ENCODE measurements at regions not wholly inside any gene's neighbourhood (a gene's known extent, or its start where the extent isn't known, plus 50 kb on each side); places are given as distances from the start of the nearest gene placed in this dataset.

- TF ChIP-seq, protein P1, sequence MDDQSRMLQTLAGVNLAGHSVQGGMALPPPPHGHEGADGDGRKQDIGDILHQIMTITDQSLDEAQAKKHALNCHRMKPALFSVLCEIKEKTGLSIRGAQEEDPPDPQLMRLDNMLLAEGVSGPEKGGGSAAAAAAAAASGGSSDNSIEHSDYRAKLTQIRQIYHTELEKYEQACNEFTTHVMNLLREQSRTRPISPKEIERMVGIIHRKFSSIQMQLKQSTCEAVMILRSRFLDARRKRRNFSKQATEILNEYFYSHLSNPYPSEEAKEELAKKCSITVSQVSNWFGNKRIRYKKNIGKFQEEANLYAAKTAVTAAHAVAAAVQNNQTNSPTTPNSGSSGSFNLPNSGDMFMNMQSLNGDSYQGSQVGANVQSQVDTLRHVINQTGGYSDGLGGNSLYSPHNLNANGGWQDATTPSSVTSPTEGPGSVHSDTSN (IDR thresholded peaks at IDR 0.05; ENCODE audit: insufficient replicate concordance, low read depth, low read length): no peak
- no peak for TF ChIP-seq IRF4 (IDR thresholded peaks at IDR 0.05; ENCODE audit: low read depth, low read length)
- no peak for TF ChIP-seq MAX (IDR thresholded peaks at IDR 0.05; ENCODE audit: low read depth, low read length)
- TF ChIP-seq YY1 (IDR thresholded peaks at IDR 0.05; ENCODE audit: low read depth, low read length): no peak
- TF ChIP-seq NFXL1 (IDR thresholded peaks at IDR 0.05; ENCODE audit: borderline replicate concordance): no peak
- TF ChIP-seq NR2F1 (conservative IDR thresholded peaks at IDR 0.05): peak; percentile 63
- TF ChIP-seq, protein P2, sequence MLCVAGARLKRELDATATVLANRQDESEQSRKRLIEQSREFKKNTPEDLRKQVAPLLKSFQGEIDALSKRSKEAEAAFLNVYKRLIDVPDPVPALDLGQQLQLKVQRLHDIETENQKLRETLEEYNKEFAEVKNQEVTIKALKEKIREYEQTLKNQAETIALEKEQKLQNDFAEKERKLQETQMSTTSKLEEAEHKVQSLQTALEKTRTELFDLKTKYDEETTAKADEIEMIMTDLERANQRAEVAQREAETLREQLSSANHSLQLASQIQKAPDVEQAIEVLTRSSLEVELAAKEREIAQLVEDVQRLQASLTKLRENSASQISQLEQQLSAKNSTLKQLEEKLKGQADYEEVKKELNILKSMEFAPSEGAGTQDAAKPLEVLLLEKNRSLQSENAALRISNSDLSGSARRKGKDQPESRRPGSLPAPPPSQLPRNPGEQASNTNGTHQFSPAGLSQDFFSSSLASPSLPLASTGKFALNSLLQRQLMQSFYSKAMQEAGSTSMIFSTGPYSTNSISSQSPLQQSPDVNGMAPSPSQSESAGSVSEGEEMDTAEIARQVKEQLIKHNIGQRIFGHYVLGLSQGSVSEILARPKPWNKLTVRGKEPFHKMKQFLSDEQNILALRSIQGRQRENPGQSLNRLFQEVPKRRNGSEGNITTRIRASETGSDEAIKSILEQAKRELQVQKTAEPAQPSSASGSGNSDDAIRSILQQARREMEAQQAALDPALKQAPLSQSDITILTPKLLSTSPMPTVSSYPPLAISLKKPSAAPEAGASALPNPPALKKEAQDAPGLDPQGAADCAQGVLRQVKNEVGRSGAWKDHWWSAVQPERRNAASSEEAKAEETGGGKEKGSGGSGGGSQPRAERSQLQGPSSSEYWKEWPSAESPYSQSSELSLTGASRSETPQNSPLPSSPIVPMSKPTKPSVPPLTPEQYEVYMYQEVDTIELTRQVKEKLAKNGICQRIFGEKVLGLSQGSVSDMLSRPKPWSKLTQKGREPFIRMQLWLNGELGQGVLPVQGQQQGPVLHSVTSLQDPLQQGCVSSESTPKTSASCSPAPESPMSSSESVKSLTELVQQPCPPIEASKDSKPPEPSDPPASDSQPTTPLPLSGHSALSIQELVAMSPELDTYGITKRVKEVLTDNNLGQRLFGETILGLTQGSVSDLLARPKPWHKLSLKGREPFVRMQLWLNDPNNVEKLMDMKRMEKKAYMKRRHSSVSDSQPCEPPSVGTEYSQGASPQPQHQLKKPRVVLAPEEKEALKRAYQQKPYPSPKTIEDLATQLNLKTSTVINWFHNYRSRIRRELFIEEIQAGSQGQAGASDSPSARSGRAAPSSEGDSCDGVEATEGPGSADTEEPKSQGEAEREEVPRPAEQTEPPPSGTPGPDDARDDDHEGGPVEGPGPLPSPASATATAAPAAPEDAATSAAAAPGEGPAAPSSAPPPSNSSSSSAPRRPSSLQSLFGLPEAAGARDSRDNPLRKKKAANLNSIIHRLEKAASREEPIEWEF (IDR thresholded peaks at IDR 0.05; ENCODE audit: insufficient replicate concordance, low read depth, low read length): no peak
- no peak for TF ChIP-seq TCF3 (IDR thresholded peaks at IDR 0.05; ENCODE audit: borderline replicate concordance, insufficient read depth, low read depth, low read length)
- TF ChIP-seq MTA2 (IDR thresholded peaks at IDR 0.05; ENCODE audit: low read depth): peak; percentile 65
- TF ChIP-seq IKZF1 (conservative IDR thresholded peaks at IDR 0.05): peak; percentile 63
- TF ChIP-seq, protein P3, sequence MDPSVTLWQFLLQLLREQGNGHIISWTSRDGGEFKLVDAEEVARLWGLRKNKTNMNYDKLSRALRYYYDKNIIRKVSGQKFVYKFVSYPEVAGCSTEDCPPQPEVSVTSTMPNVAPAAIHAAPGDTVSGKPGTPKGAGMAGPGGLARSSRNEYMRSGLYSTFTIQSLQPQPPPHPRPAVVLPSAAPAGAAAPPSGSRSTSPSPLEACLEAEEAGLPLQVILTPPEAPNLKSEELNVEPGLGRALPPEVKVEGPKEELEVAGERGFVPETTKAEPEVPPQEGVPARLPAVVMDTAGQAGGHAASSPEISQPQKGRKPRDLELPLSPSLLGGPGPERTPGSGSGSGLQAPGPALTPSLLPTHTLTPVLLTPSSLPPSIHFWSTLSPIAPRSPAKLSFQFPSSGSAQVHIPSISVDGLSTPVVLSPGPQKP (IDR thresholded peaks at IDR 0.05; ENCODE audit: low read depth, low read length): no peak
- TF ChIP-seq TCF7 (IDR thresholded peaks at IDR 0.05; ENCODE audit: borderline replicate concordance): no peak
- no peak for TF ChIP-seq CEBPZ (IDR thresholded peaks at IDR 0.05; ENCODE audit: low read depth, low read length)
- no peak for TF ChIP-seq MXI1 (IDR thresholded peaks at IDR 0.05; ENCODE audit: low read depth, low read length)
- TF ChIP-seq CREB1 (IDR thresholded peaks at IDR 0.05; ENCODE audit: low read depth): no peak
- no peak for TF ChIP-seq PAX8 (IDR thresholded peaks at IDR 0.05)
- TF ChIP-seq SMAD5 (IDR thresholded peaks at IDR 0.05; ENCODE audit: low read depth): no peak
- TF ChIP-seq, protein P4, sequence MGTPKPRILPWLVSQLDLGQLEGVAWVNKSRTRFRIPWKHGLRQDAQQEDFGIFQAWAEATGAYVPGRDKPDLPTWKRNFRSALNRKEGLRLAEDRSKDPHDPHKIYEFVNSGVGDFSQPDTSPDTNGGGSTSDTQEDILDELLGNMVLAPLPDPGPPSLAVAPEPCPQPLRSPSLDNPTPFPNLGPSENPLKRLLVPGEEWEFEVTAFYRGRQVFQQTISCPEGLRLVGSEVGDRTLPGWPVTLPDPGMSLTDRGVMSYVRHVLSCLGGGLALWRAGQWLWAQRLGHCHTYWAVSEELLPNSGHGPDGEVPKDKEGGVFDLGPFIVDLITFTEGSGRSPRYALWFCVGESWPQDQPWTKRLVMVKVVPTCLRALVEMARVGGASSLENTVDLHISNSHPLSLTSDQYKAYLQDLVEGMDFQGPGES (IDR thresholded peaks at IDR 0.05): no peak
- no peak for TF ChIP-seq TAF1 (IDR thresholded peaks at IDR 0.05; ENCODE audit: borderline replicate concordance, low read depth, low read length)
- no peak for TF ChIP-seq MTA3 (IDR thresholded peaks at IDR 0.05; ENCODE audit: borderline replicate concordance, low read length)
- TF ChIP-seq SREBF2 (IDR thresholded peaks at IDR 0.05; ENCODE audit: low read length): no peak
Observed at GRCh38 chr2:82330155-82330554, 2025.6 kb upstream of the LRRTM1 start (continued).
